Coronary artery (tissue), 2 donors: ENCODE measurements at regions not wholly inside any gene's neighbourhood (a gene's known extent, or its start where the extent isn't known, plus 50 kb on each side); places are given as distances from the start of the nearest gene placed in this dataset.
"Not testable (repeated sequence)": the region's sequence is repeated elsewhere in the genome, so short reads cannot be mapped to it uniquely, and the experiment has no call there.

Experiments
- DNase-seq: peaks from one replicate; pipeline ENCODE4 v3.0.0-alpha.2; 2017; ENCODE audit warnings: low spot score
- H3K27ac ChIP-seq, 2 donors: fragments of 200-600 bp; sonication (generic); one replicate each; pipeline ENCODE4 v1.5.1; 2016 to 2019
- H3K4me3 ChIP-seq: fragments of 200-600 bp; sonication (generic); 2 replicates; pipeline ENCODE4 v1.5.1; 2016; ENCODE audit warnings: mild to moderate bottlenecking, moderate library complexity
- CTCF ChIP-seq: fragments of 200-600 bp; sonication (generic); IDR thresholded peaks from one replicate; pipeline ENCODE4 v1.5.1; 2019; ENCODE audit warnings: antibody characterized with exemption

DNA sequence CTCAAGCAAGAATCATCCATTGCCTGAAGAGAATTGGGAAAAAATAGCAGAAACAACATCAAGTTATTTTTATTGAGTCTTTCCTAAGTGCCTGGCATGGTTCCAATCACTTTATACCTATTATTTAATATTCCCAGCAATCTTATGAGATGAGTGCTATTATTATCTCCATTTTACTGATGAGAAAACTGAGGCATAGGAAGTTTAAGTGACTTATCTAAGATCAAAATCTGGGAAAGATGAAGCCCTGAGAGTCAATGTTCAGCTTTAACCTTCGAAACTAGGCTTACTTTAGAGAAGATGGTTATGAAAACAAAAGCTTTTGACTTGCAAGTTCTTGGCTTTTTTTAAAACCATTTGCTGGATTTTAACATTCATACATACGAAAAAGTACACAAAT, 141.6 kb downstream of the APIP start:
- Histone ChIP-seq H3K4me3 (no peak overlapping the region), H3K27ac (no peak overlapping the region)
- no peak for TF ChIP-seq CTCF
- no peak for DNase-seq

DNA sequence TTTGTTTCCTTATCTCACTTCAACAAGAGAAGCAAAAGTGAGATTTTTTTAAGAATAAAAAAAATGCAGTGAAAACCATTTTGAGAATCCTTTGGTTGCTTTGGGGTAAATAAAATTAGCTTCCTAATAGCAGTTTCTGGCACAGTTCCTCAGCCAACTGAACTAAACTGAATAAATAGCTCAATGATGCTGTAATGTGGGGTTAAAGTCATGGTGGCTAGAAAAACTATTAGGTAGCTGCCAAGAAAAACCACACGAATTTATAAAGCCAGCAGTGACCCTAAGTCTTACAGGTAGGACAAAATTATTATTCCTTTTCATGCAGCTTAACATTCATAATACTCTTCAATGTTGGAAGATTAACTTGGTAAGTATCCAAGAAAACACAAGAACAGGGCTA, 142.4 kb downstream of the APIP start:
- Histone ChIP-seq H3K4me3 (no peak overlapping the region), H3K27ac (no peak overlapping the region)
- DNase-seq: no peak
- TF ChIP-seq CTCF: no peak

- no peak for DNase-seq
- no peak for TF ChIP-seq CTCF
- no peak overlapping the region for H3K27ac ChIP-seq
Observed at GRCh38 chr11:34773211-34773610, 143.0 kb downstream of the APIP start.

GRCh38 chr11:34770111-34770510, 146.1 kb downstream of the APIP start:
- Histone ChIP-seq H3K4me3 (no peak overlapping the region), H3K27ac (no peak overlapping the region)
- no peak for DNase-seq
- no peak for TF ChIP-seq CTCF

More at GRCh38 chr11:34773211-34773610, 143.0 kb downstream of the APIP start:
- no peak overlapping the region for H3K4me3 ChIP-seq

GRCh38 chr11:34769224-34769623, 147.0 kb downstream of the APIP start:
- no peak overlapping the region for H3K4me3 ChIP-seq
- no peak overlapping the region for H3K27ac ChIP-seq
- TF ChIP-seq CTCF: no peak
- peak; percentile 50 for DNase-seq

DNA sequence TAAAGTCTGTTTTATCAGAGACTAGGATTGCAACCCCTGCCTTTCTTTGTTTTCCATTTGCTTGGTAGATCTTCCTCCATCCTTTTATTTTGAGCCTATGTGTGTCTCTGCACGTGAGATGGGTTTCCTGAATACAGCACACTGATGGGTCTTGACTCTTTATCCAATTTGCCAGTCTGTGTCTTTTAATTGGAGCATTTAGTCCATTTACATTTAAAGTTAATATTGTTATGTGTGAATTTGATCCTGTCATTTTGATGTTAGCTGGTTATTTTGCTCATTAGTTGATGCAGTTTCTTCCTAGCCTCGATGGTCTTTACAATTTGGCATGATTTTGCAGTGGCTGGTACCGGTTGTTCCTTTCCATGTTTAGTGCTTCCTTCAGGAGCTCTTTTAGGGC, 141.7 kb downstream of the EHF start:
- H3K27ac ChIP-seq, DNase-seq, H3K4me3 ChIP-seq: not testable (repeated sequence)

GRCh38 chr11:34758262-34758661, 137.4 kb downstream of the EHF start:
- DNase-seq: no peak
- TF ChIP-seq CTCF: no peak
- Histone ChIP-seq H3K4me3 (no peak overlapping the region), H3K27ac (no peak overlapping the region)

DNA sequence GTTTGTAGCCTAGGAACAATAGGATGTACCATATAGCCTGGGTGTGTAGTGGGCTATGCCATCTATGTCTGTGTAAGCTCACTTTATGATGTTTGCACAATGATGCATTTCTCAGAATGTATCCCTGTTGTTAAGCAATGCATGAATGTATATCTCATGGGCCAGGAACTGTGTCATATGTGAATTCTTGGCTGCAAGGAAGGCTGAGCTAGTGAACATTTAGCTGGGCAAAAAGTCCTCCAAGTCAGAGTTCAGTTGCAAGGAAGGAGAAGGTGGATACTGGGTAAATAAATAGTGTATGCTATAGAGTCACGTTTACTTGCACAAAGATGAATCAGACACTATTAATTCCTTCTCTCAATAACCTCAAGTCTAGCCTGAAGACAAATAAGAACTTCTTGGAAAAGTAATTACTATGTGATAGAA, 136.1 kb downstream of the EHF start:
- no peak overlapping the region for H3K27ac ChIP-seq
- H3K4me3 ChIP-seq: no peak overlapping the region
- no peak for TF ChIP-seq CTCF
- no peak for DNase-seq
